Keratinocyte (primary cell): ENCODE measurements at regions not wholly inside any gene's neighbourhood (a gene's known extent, or its start where the extent isn't known, plus 50 kb on each side); places are given as distances from the start of the nearest gene placed in this dataset.

Experiments used
- CTCF ChIP-seq, 3 experiments: IDR thresholded peaks in 1 of 3; conservative IDR thresholded peaks in 1 of 3; optimal IDR thresholded peaks in 1 of 3; 2 replicates in 2 of 3; 3 replicates in 1 of 3; pipeline versions ENCODE3 to v1.5.1; 2011; ENCODE audit warnings: low read length in 3 of 3, mild to moderate bottlenecking in 3 of 3, moderate library complexity in 2 of 3, control low read depth in 1 of 3, inconsistent platforms in 1 of 3; ENCODE audit not compliant: insufficient read depth in 2 of 3; ENCODE audit errors: extremely low read depth in 1 of 3
- EZH2 ChIP-seq: IDR thresholded peaks from one replicate; pipeline ENCODE4 v1.6.1; 2012; ENCODE audit warnings: inconsistent platforms, mild to moderate bottlenecking, low read length, moderate library complexity

- TF ChIP-seq EZH2 (no peak), CTCF (optimal IDR thresholded peaks at IDR 0.05 in 1 of 3, IDR thresholded peaks at IDR 0.05 in 1 of 3, conservative IDR thresholded peaks at IDR 0.05 in 1 of 3; ENCODE audit: extremely low read depth in 1 of 3, insufficient read depth in 2 of 3, low read length in 3 of 3) (no peak)
Measured at GRCh38 chr1:199669916-199670315, 357.6 kb upstream of the NR5A2 start.
